ENCODE measurements at regions not wholly inside any gene's neighbourhood (a gene's known extent, or its start where the extent isn't known, plus 50 kb on each side); places are given as distances from the start of the nearest gene placed in this dataset.

- TF ChIP-seq CTCF (IDR thresholded peaks at IDR 0.05 in 8 of 11, conservative IDR thresholded peaks at IDR 0.05 in 3 of 11) (no peak), POLR2A (IDR thresholded peaks at IDR 0.05) (no peak)
Observed at GRCh38 chr21:39071623-39072214, 111.5 kb downstream of the PSMG1 start.
